Posterior vena cava (tissue), 2 donors: ENCODE measurements at regions not wholly inside any gene's neighbourhood (a gene's known extent, or its start where the extent isn't known, plus 50 kb on each side); places are given as distances from the start of the nearest gene placed in this dataset.
"Not testable (repeated sequence)": the region's sequence is repeated elsewhere in the genome, so short reads cannot be mapped to it uniquely, and the experiment has no call there.

Experiments
- DNase-seq: peaks from one replicate; pipeline ENCODE4 v3.0.0-alpha.2; 2020; ENCODE audit warnings: low spot score
- intact Hi-C, 2 donors: fragments of 100-400 bp; cut with DNase I; formaldehyde crosslinking; loops; one replicate each; pipeline versions ENCODE4 v1.14.1 to v1.14.2; 2022 to 2023
- donor health status: DM: yes; HTN: yes; CAD: no.
- donor health status: DM: yes; HTN: yes; CAD: no.

DNA sequence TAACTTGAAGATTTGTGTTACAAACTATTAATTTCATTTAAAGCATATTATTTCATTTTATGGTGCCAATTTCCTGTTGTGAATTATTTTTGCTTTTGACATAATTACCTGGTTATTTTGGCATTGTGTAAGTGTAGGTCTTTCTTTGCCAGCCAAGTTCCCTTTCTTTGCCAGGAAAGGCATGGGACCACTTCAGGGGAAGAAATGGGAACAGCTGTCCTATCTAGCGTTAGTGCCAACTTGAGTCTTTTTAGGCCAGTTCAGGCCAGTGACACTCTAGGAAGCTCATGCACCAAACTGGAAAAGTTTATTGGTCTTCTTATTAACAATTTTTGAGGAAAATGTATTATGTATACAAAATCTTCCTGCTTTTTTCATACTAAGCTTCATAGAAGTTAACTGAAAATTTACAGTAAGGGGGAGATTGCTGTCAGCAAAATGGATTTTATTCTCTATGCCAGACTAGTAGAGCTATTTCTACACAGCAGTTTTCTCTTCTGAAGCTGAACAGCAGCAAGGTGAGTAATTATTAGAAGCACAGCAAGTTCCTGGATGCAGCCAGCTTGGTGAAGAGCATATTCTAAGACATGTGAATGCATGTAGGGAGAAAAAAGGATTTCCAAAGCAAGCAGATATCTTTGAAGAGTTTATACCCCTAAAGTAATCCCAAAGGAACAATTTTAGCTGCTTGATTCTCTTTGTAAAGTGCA lies 914.6 kb upstream of the ADGRL4 start:
- no peak for DNase-seq
- intact Hi-C loops, result no loop called here

DNA sequence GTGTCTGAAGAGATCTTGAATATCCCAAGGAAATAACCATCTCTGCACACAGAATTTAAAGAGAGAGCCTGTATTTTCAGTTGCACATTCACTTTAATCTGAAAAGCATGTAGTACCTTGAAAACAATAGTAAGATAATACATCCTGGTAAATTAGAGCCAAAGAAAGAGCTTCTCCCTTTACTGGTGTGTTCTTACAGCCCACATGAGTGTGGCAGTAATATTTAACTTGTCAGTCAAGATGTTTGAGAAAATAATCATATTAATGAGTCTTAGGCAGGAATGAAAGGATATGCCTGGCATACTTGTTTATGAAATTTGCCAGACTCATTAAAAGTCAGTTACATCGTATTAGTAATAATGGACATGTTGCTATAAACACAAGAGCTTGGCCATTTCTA lies 908.4 kb upstream of the ADGRL4 start:
- intact Hi-C loops, result no loop called here
- no peak for DNase-seq

DNA sequence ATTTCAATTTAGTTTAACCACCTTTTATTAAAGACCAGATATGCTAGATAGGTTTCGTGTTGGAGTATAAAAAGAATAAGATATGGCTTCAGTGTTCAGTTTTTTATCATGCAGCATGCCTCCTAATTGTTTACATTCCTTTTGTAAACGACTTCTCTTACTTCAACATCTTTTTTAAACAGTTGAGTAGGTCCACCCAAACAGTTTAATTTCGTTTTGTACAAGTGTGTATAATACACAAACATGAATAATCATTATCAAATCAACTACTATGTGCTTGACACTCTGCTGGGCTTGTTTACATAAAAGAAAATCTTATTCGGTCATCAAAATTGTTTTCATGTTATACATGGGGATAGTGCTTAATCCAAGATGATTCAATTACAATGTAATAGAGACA lies 906.3 kb upstream of the ADGRL4 start:
- no peak for DNase-seq
- intact Hi-C loops, result no loop called here

DNA sequence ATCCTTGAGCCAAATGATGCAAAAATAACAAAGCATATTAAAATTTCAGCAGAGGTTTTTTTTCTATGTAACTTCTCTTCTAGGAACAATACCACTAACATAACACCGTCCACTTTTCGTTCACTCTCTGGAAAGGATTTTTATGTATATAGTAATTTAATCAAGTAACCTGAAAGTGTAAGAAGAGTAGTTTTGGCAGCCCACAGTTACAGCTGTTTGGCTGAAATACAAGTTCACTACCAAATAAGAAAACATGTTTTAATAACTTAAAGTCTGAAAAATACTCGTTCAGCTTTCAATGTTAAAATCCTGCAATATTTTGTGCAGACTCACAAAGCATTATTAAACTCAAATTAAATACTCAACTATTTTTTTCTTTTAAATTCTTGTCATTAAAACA lies 896.8 kb upstream of the ADGRL4 start:
- DNase-seq, result no peak
- intact Hi-C loops, result no loop called here

DNA sequence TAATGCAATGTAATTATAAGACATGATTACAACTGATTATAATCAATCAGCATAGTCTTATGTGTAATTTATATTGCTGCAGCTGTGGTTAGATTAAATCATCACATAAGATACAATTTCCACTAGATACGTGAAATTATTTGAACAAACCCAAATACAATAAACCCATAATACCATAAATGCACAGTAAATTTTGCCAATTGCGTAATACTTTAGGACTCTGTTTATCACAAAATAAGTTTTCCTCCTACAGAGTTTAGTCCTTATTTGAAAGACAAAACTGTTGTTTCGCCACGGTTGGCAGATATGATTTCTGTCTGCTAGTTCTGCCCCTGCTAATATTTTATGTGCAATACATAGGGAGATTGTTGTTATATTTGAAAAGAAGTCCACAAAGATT lies 895.9 kb upstream of the ADGRL4 start:
- DNase-seq, result no peak
- intact Hi-C loops, result no loop called here

DNA sequence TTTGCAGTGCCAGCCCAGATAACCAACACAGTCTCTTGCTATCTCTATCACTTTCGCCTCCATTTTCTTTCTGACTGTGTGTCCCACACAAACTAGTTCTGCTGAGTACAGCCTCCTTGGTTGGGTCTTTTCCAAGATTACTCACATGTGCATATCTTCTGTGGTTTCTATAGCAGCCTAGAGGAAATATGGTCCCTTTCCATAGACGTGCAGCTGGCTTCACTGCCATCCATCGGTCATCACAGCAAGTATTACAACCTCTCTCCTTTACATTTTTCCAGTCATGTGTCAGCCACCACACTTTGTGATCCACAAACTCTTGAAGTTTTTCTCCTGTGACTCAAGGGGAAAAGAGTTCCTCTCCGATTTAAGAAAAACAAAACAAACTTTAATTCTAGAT lies 893.4 kb upstream of the ADGRL4 start:
- DNase-seq, result no peak
- intact Hi-C loops, result no loop called here

DNA sequence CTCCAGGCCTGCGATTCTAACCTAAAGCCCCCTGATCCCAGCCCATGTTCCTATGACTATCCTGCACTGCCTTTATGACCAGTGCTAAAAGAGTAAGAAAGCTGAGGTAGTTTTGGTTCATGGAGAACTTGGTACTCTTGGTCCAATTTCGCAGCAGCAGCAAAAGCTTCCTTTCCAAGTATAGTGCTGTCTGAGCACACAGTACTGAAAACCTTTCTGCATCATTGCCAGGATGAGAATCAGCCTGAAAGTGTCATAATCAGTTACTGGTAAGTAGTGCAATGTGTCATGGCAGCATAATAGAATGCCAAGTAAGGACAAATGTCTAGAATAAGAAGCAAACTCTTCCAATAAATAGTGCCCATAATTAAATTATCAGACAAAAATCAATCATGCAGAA lies 889.6 kb upstream of the ADGRL4 start:
- intact Hi-C loops, result no loop called here

DNA sequence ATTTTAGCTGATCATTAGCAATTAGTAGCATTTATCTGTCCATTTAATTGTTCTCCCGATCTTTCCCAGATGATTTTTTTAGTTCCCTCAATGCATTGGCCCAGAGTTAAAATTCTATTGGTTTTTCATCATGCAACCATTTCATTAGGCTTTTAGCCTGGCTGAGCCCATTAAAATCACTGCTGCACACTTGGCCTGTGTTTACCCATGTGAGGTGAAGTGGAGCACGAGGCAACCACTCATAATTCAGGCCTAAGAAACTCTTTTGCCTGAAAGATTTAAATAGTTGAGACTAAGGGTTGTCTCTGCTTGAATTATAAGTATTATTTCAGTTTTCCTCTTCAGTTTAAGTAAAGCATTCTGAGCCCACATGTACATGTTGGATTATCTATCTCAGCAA lies 889.0 kb upstream of the ADGRL4 start:
- no peak for DNase-seq
- intact Hi-C loops, result no loop called here

More for the DNA sequence above, 889.6 kb upstream of the ADGRL4 start:
- no peak for DNase-seq

DNA sequence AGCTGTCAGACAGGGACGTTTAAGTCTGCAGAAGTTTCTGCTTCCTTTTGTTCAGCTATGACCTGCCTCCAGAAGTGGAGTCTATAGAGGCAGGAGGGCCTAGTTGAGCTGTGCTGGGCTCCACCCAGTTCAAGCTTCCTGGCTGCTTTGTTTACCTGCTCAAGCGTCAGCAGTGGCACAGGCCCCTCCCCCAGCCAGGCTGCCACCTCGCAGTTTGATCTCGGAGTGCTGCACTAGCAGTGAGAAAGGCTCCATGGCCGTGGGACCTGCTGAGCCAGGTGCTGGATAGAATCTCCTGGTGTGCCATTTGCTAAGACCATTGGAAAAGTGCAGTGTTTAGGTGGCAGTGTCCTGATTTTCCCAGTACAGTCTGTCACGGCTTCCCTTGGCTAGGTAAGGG lies 887.6 kb upstream of the ADGRL4 start:
- DNase-seq, intact Hi-C loops: not testable (repeated sequence)

DNA sequence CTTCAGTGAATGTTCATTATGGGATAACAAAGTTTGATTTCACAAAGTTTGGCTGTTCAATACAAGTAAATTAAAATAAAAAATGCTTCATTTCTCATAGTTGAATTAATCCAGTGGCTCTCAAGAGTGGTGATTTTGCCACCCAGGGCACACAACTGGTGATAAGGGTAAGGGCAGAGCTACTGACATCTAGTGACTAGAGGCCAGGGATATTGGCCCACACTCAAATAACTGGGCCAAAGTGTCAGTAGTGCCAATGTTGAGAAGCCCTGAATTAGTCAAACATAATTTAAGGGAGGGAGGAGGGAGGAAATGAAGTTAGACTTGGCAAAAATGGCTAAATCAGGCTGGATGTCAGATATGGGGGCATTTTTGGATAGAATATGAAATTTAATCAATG lies 880.5 kb upstream of the ADGRL4 start:
- intact Hi-C loops, result no loop called here
- DNase-seq, result no peak

DNA sequence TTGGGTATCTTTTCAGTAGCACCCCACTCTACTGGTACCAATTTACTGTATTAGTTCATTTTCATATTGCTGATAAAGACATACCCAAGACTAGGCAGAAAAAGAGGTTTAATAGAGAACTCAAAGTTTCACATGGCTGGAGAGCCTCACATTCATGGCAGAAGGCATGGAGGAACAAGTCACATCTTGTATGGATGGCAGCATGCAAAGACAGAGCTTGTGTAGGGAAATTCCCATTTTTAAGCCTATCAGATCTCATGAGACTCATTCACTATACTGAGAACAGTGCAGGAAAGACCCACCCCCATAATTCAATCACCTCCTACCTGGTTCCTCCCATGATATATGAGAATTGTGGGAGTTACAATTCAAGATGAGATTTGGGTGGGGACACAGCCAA lies 878.6 kb upstream of the ADGRL4 start:
- no peak for DNase-seq
- intact Hi-C loops, result no loop called here

DNA sequence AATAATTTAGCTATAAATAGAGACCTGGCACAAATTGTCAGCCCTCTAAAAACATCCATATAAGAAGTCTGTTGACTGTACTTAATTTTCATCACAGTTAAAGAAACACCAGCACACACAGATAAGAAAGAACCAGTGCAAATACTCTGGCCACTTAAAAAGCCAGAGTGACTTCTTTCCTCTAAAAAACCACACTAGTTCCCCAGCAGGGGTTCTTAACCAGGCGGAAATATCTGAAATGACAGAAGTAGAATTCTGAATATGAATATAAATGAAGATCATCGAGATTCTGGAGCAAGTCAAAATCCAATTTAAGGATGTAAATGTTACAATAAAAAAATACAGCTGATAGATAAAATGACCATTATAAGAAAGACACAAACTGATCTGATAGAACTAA lies 870.6 kb upstream of the ADGRL4 start:
- intact Hi-C loops, result no loop called here
- no peak for DNase-seq

DNA sequence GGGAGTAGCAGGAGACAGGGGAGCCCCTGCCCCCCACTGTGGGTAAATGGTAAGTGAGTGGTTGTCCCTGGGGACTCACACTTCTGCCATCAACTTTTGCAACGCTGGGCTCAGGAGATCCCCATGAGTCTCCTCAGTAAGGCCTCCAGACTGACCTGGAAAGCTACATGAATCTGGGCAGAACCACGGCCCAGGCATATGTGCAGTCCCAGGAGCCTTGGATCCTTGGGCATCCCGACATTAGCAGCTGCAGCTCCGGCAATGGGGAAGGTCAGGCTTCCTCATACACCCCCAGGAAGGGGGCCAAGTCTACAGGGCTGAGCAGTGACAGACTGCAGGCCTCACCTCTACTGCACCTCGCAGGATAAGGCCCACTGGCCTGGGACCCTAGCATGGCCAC lies 868.7 kb upstream of the ADGRL4 start:
- no peak for DNase-seq

DNA sequence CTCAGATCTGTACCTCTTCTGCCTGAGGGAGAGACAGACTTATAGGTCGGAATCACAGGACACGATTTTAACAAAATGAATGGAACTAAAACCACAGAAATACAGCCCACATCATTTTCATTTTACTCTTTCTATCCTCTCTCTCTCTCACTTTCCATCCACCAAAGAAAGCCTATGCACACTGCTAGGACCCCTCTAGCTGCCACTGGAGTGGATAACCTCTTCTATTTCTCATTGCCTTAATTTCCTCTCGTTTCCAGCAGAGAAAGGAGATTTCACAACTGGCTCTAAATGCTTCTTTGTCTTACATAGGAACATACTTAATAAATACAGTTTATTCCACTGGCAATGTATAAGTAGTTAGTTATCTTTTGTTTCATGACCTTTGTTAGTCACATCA lies 867.8 kb upstream of the ADGRL4 start:
- intact Hi-C loops, result no loop called here
- no peak for DNase-seq

More for the DNA sequence above, 868.7 kb upstream of the ADGRL4 start:
- intact Hi-C loops, result no loop called here

DNA sequence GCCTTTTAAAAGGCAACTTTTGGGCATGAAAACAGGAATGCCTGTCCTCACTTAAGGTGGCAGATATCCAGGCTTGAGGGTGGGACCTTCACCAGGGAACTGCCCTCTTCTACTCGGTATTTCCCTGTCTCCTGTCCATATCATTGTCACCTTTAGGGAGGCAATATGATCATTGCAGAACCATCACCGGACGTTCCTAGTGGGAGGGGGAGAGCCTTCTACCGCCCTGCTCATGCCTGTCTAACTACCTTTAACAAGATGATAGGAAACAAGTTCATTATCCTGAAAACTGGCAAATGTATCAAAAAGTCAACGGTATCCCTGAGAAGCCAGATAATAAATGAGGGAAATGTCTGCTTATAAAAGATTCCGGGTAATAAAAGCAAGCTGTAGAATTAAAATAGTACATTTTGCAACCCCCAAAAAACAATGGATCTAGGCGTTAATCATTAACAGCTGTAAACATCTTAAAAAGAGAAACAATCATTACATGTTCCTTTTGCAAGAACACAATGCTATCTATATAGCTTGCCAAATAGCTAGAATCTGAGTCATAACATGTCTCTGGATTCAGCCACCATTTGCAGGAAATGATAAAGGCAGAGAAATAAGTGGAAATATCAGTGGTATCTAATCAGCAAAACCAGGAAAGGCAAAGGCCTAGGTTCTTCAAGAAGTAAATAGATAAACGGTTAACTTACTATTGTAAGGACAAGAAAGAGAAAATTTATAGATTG lies 852.9 kb upstream of the ADGRL4 start:
- intact Hi-C loops, result no loop called here
- DNase-seq, result no peak

DNA sequence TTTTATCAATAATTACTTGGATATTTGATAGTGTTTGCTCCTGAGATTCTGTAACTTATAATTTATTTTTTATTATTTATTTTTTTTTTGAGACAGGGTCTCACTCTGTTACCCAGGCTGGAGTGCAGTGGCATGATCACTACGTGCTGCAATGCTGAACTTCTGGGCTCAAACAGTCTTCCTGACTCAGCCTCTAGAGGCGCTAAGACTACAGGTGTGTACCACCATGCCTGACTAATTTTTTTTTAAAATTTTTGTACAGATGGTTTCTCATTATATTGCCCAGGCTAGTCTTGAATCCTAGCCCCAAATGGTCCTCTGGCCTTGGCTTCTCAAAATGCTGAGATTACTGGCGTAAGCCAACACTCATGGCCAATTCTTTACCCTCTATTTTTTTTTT lies 845.5 kb upstream of the ADGRL4 start:
- intact Hi-C loops, result no loop called here
- DNase-seq, result no peak

DNA sequence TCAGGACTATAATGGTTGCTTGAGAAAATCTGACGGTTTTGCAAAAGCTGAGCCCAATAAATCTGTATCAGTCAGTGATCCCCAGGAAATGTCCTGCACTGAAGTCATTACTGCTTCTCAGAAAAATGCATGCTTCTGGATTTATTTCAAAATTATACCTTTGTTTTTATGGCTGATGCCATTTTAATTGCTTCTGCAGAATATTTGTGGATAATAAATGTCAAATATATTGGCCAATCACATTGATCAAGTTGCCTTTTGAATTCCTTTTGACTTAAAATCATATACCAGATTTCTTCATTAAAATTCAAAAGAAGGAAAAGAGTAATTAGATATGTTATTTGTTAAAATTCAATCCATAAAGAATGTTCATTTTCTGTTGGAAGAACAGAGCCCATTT lies 842.9 kb upstream of the ADGRL4 start:
- intact Hi-C loops, result no loop called here
- DNase-seq, result no peak

DNA sequence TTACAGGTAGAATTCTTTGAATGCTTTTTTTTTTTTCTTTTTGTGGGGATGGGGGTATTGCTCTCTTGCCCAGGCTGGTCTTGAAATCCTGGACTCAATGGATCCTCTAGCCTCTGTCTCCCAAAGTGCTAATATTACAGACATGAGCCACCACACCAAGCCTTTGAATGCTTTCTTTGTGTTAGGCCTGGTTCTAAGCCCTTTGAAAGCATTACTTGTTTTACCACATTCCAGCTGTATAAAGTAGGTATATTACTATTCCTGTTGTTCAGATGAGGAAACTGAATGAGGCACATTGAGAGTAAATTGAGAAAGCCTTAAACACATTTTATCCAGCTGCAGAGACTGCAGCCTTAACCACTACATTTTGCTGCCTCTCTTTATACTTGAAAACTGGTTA lies 841.8 kb upstream of the ADGRL4 start:
- intact Hi-C loops, result no loop called here

DNA sequence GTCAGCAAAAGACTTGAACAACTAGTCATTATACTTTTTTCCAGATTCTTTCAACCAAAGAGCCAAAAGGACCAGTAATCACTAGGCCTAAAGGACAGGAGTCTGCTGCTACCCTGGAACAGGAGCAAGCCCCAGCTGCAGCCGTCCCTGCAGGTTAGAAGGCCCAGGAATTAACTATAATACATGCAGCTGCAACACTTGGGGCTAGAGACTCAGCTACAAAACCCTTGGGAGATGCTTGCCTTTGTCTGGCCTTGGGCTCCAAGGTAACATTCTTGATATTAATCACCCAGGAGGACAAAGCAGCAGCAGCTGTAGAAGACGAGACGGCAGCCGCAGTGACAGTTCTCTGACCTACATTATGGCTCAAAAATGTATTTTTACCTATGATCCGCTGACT lies 841.2 kb upstream of the ADGRL4 start:
- no peak for DNase-seq
- intact Hi-C loops, result no loop called here

More for the DNA sequence above, 841.8 kb upstream of the ADGRL4 start:
- DNase-seq, result no peak

DNA sequence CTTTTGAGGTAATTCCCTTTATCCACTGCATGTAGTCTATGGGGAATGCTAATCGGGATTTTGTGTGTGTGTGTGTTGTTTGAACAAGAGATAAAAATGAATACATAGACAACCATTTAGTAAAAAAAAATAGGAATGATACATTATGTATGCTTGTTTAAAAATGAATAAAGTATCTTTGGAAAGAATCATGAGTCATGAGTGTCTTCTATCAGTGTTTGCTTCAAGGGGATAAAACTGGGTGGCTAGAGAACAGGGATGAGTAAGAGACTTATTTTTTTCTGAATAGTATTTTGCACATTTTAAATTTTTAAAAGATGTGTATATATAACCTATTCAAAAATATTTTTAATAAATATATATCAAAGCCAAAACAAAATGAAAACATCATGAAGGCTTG lies 839.4 kb upstream of the ADGRL4 start:
- intact Hi-C loops, result no loop called here
- no peak for DNase-seq

DNA sequence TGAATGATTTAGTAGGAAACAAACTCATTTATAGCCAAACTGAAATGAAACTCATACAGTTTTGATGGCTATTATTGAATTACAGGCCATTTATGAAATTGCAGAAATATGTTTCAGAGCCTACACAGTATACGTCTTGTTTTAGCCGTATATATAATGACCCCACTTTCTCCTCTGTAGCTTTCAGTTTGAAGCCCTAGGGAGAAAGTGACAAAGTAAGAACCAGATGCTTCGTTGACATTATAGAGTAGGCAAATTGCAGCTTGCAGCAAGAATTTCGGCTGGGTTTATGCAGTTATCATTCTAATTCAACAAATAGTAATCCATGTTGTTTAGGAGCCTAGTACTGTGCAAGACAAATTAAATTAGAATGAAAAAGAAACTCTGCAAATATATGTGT lies 836.3 kb upstream of the ADGRL4 start:
- intact Hi-C loops, result no loop called here
- no peak for DNase-seq
